ENCODE measurements at regions not wholly inside any gene's neighbourhood (a gene's known extent, or its start where the extent isn't known, plus 50 kb on each side); places are given as distances from the start of the nearest gene placed in this dataset.
"Not testable (repeated sequence)": the region's sequence is repeated elsewhere in the genome, so short reads cannot be mapped to it uniquely, and the experiment has no call there.

DNA sequence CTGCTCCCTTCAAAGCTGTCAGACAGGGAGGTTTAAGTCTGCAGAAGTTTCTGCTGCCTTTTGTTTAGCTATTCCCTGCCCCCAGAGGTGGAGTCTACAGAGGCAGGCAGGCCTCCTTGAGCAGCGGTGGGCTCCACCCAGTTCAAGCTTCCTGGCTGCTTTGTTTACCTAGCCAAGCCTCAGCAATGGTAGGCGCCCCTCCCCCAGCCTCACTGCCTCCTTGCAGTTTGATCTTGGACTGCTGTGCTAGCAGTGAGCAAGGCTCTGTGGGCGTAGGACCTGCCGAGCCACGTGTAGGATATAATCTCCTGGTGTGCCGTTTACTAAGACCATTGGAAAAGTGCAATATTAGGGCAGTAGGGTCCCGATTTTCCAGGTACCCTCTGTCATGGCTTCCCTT is 707.1 kb upstream of the POM121L12 start:
- DNase-seq = not testable (repeated sequence)

DNA sequence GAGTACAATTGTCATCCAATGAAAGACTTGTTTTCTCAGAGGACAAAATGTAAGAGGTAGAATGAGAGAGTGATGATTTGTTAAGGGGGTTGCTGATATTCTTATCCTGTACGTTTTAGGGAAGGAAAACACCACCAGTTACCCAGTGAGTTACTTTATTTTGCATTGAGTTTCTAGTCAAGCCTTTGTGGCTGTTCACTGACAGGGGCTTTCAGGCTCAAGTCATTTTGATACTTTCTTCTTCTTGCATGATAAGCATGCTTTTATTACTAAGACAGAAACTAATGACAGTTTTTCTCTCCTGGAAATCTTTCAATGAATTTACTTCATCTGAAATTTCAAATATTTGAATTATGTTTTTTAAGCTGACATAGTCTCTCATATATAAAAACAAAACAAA is 710.2 kb upstream of the POM121L12 start:
- DNase-seq = no peak

DNA sequence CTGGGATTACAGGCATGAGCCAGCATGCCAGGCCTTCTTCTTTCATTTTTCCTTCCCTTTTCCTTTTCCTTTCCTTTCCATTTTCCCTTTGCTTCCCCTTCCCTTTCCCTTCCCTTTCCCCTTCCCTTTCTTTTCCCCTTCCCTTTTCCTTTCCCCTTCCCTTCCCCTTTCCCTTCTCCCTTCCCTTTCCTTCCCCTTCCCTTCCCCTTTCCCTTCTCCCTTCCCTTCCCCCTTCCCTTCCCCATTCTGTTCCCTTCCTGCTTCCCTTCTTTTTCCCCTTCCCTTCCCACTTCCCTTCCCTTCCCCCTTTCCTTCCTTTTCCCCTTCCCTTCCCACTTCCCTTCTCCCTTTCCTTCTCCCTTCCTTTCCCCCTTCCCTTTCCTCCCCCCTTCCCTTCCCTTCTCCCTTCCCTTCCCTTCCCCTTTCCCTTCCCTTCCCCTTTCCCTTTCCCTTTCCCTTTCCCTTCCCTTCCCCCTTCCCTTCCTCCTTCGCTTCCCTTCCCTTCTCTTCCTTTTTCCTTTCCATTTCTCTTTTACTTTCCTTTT is 712.2 kb upstream of the POM121L12 start:
- DNase-seq = no peak

DNA sequence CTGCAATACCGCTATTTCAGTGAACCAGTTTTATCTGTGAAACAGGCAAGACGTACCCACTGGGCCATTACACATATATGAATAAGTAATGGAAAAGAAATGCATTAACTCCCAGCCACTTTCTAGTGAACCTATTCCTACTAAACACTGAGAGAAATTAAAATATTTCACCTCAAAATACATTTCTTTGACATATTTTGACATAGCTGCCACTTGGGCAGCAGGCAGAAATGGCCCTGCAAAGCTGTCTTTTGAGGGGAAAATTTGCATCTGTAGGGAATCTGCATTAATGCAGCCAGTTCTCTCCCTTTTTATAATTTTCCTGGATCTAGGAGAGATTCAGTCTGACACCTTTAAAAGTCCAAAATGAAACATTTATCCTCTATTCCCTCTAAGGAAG is 714.8 kb upstream of the POM121L12 start:
- DNase-seq = no peak

DNA sequence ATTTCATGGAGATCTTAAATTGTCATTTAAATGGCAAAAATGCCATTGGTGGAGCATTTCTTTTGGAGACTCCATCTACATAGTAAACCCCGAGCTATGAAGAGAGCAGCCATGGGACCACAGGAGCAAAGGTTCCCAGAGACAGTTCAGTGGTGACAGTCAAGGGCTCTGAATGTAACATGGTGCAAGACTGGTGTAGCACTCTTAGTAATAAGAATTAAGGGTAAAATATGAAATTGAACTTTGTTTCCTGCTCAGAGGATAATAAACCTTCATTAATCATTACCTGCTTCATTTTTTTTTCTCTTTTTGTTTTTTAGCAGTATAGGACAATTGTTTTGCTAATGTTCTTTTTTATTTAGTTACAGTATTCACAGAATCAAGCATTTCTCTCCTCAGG is 717.5 kb upstream of the POM121L12 start:
- no peak for DNase-seq

DNA sequence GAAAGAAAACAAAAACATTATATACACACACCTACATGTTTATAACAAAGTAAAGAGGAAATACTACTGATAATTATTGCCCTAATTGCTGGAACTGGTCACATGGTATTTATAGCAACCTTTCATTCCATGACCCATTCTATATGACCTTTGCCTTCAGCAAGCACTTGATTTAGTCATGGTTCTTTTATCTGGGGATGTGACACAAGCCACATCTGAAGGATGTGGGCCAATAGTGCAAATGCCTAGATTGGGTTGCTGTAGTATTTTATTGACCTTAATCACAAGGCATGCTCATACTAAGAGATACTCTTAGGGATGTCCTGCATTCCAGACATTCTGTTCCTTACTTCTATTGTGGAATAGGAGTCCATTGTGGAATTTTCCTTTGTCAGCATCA is 723.5 kb upstream of the POM121L12 start:
- no peak for DNase-seq

DNA sequence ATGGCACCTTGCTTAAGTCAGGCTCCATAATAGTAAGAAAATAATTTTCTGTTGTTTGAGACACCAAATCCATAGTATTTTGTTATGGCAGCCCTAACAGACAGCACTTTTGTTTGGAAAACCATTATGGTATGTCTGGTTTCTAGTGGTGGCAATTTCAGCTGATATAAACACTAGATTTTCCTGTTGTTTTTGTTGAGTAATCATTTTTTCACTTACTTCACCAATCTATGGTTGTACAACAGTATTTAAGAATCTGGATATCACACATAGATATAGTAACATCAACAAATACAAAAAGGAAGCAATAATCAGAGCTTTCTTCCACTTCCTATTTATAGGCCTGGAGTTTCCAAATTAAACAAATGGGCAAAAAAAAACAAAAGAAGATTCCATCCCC is 725.8 kb upstream of the POM121L12 start:
- DNase-seq = no peak

DNA sequence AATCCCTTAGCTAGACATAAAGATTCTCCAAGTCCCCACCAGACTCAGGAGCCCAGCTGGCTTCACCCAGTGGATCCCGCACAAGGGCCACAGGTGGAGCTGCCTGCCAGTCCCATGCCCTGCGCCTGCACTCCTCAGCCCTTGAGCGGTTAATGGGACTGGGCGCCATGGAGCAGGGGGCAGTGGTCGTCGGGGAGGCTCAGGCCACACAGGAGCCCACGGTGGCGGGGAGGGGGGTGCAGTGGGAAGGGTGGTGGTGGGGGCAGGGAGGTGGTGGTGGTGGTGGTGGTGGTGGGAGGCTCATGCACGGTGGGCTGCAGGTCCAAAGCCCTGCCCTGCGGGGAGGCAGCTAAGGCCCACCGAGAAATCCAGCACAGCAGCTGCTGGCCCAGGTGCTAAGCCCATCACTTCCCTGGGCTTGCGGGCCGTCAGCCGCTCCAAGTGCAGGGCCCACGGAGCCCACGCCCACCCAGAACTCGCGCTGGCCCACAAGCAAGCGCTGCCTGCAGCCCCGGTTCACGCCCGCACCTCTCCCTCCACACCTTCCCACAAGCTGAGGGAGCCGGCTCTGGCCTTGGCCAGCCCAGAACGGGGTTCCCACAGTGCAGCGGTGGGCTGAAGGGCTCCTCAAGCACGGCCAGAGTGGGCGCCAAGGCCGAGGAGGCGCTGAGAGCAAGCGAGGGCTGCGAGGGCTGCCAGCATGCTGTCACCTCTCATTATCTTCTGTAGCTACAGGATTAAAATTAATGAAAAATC is 732.5 kb upstream of the POM121L12 start:
- DNase-seq = no peak

DNA sequence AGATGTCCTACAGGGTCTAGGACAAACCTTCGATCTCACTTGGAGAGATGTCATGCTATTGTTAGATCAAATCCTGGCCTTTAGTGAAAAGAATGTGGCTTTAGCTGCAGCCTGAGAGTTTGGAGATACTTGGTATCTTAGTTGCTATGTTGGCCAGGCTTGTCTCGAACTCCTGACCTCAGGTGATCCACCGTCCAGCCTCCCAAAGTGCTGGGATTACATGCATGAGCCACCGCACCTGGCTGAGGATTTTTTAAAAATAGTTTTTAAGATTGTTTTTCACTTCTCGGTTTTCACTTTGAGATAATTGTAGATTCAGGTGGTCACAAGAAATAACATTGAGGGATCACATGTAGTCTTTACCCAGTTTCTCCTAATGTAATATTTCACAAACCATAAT is 738.3 kb upstream of the POM121L12 start:
- DNase-seq = no peak

DNA sequence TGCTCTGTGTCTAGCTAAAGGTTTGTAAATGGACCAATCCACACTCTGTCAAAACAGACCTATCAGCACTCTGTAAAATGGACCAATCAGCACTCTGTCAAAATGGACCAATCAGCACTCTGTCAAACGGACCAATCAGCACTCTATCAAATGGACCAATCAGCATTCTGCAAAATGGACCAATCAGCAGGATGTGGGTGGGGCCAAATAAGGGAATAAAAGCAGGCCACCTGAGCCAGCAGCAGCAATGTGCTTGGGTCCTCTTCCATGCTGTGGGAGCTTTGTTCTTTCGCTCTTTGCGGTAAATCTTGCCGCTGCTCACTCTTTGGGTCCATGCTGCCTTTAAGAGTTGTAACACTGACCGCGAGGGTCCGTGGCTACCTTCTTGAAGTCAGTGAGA is 740.5 kb upstream of the POM121L12 start:
- no peak for DNase-seq

DNA sequence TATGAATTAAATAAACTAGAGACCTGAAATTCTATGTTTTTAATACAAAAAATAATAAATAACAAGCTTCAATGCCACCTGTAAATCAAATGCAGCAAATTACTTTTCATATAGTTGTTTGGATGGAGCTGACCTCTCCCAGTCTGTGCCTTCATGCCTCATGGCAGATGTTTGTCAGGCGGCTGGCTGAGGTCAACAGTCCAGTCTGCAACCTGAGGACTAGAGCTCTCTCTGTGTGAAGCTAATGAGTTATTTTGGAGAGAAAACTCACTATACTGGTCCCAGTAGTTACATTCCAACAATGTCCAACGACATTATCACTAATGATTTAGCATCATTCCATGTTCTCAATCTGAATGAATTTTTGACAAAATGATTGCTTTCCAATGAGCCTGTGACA is 746.2 kb upstream of the POM121L12 start:
- DNase-seq = no peak

DNA sequence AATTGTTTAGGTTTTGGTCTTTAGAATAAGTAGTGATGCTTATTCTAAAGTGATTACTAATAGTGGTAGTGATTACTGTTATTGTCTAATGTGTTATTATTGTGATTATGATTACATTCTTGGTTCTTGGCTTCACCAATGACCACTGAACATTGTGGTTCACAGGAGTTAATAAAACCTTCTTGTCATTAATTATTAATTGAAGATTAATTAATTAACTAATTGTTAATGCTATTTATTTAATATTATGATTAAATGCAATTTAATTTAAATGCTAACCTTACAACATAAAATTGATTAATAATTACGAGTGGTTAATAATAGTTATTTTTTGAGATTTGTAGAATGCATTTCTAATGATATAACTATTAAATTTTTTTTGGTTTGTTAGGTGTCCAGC is 747.7 kb upstream of the POM121L12 start:
- DNase-seq = no peak

DNA sequence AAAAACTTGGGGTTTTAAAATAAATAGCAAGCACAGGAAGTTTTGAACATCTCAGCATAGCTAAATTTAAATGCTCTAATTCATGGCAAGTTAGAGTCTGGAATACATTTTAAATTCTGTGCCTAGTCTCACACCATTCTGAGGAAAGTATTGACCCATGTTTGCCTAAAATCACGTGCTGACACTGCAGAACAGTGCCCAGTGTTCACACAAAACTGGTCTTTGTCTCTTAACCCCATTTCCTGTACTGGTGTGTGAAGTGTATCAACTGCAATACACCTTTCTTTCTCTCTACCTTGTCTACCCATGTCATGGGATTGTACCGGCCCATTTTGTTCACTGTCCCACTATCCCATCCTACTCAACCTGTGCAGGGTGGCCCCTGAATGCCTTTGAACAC is 749.7 kb upstream of the POM121L12 start:
- no peak for DNase-seq

DNA sequence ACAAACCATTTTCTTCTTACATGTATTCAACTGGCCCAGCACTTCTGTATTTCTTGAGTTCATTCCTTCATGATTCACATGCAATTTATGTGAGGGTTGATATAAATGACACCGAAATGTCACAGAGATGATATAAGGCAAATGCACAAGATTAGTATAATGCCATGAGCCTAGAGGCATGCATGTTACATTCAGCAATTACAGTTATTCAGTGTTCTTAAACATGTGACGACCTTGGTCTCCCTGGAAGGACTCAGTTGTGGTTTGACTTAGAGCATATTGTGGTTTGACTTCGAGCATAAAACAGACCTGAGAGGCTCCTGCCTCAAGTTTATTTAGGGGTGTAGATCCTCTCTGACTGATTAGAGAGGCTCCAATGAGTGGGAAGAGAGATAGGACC is 752.1 kb upstream of the POM121L12 start:
- no peak for DNase-seq

DNA sequence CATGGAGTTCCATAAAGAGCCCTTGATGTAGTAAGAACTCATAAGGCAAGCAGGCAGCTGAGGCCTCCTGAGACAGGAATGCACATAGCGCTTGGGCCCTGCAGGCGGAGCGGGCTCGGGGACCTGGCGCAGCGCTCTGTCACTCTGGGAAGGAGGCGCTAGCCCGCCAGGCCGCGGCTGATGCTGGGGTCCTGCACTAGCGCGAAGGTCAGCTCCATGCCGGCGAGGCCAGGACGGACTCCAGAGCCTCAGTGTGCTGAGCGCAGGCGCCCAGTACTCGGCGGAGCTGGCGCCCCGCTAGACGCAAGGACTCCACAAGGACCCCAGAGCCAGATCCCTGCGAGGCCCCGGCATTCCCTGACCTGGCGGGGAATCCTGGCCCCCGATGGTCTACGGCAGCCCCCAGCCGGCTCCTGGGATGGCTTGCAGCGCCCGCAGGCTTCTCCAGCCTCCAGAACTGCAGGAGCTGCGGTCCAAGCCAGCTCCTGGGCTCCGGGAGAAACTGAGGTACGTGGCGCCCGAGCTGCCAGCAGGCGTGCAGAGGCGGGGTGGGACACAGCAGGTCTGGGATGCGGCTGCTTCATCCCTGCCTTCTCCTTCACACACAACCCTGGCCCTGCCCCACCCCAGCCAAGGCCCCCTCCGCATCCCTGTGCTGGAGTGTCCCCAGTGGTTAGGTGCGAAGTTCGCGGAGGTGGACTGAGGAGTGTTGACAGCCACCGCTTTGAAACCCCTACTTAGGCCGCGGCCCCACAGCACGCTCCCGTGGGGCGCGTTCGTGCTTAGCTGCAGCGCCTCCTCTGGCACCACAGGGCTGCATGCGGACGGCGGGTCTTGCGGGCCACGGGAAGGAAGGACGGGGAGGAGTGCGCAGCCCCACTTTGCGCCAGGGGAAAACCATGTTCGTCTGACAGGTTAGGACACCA is 761.5 kb upstream of the POM121L12 start:
- no peak for DNase-seq

DNA sequence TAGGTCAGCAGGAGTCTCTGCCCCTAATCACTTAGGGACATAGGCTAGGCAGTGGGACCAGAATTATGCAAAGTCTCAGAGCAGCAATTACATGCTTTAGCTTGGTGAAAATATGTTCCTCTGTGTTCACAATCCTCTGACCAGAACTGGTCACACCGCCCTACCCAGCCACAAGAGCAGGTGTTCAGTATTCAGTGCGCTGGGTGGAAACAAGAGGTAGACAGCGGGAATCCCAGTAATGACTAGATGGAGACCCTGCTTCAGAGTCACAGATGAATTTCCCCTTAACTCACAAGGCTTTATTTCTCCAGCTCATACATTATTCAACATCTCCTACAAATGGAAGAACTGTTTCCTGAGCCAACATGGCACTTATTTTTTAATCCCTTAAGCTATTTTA is 763.7 kb upstream of the POM121L12 start:
- no peak for DNase-seq

DNA sequence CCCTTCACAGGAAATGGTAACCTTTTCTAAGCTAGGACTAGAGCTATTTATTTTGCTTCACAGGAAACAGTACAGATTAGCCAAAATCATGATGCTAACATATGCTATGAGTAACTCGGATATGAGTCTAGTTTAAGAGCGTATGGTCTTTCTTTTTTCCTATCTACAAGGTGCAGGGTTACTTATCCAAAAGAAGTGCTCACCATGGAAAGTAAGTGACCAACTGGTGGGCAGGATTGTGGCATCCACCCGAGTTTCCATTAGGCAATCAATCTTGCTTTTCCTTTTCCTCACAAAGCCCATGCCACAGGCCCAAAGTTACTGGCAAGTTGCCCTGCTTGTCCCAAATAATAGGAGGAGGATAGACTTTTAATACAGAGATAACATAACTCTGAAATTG is 765.1 kb upstream of the POM121L12 start:
- DNase-seq = no peak

DNA sequence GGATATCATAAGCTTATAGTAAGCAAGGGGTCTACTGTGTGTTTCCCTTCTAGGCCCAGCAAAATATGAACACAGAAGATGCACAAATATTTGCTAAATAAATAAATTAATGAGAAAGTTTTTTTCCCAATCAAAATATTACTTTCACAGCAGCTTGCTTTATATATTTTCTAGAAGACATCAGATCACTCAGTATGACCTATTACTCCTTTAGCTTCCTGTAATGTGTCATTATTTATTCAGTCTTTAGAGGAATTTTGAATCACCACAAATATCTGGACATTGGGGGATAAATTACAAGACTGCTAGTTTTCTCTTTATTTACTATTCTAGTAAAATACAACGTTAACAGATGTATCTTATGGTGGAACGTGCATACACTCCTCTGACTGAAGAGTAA is 765.8 kb upstream of the POM121L12 start:
- DNase-seq = no peak

DNA sequence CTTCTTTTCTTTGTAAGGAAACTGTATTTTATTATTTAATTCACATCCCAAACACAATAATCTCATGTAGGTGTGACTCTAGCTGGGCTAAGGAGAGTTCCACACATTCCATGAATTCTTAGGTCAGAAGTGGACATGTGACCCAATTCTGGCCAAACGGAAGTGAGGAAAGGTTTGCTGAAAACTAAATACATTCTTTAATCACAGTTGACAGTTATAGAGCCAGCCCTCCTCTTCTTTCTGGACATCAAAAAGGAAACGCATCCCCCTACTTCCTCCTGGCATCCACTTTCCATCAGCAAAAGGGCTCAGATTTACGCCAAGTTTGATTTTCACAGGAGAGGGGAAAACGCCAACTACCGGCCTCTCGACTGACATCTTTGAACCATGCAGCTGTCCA is 774.4 kb upstream of the POM121L12 start:
- DNase-seq = no peak

DNA sequence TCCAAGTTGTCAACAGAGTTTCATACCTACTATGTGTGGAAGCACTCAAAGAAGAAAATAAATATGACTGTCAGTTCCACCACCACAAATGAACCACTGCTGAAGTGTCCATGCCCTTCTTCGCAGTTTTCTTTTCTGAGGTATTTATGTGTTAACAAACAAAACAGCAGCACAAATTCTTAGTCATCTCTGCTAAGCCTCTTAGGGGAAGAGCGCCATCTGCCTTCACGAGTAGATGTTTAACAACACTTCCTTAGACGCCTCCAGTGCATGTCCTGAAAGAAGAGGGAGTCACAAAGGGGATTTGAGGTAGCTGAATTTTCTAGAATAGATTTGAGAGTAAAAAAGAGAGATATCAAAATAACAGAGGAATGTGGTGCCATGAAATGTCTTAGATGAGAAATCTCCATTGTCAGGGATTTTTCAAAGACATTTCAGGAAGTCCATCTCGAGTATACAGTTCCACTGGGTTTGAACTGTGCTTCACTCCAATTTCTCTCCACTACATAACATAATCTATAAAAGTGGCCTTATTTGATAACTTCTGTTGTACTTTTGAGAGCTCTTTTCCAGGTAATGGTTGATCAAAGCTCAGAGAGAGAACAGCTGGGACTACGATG is 775.3 kb upstream of the POM121L12 start:
- DNase-seq = no peak

DNA sequence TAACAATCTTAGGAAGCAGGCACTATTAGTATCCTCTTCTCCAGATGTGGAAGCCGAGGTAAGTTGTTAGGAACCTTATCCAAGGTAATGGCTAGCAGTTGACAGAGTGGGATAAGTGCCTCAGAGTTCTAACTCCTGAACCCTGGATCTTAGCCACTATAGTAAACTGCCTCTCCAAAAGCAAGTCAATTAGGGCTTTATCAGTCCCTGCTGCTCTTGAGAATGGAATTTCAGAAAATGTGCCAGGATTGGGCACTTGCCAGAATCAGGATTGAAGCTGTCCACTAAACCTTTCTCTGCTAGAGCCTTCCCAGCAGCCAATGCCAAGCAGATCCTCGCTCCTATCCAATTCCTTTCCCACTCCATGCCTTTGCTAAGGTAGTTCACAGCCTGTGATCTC is 777.5 kb upstream of the POM121L12 start:
- DNase-seq = no peak

DNA sequence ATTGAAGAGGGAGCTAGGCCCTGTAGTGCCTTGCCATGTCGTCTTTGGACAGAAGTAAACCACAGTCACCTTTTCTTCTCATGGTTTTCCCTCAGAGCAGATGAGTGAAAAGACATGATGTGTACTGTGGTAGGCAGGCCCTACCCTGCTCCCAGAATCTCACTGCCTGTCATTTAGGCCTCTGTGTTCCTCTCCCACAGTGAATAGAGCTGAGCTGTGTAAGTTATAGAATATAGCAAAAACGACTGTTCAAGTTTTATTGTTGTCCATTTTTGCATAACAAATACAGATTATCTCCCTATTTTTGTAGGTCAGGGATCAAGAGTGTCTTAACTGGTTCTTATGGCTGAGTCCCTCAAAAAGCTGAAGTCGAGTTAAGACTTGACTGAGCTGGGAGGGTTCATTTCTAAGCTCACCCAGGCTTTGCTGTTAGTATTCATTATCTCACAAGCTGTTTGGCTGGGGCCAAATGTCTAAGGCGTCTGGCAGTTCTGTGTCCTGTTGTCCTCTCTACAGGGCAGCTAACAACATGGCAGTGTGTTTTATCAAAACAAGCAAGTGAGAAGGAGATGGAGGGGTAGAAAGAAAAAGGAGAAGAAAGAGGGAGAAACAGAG is 780.9 kb upstream of the POM121L12 start:
- no peak for DNase-seq

DNA sequence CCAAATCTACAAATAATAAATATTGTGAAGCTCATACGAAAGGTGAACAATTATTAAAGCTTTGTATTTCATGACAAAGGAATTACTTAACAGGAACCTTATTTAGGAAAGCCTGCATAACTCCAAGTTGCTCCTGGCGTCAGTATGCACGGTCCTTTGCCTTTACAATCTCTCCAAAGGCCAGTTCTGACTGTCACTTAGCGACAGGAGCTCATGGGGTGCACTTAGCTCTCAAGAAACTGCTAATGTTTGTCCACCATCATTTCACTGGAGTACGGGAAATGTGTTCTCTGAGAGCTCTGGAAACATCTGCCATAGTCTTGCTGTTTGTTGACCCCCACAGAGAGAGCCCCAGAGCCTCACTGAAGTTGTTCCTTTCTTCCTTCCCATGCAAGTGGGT is 781.5 kb upstream of the POM121L12 start:
- DNase-seq = no peak

Data from NCI-H69 (cell line).